ENCODE measurements at regions not wholly inside any gene's neighbourhood (a gene's known extent, or its start where the extent isn't known, plus 50 kb on each side); places are given as distances from the start of the nearest gene placed in this dataset.

- DNase-seq (ENCODE audit: low spot score): no peak
Measured at GRCh38 chr17:77838748-77839697, 119.5 kb upstream of the TNRC6C start.

- no peak for DNase-seq (ENCODE audit: low spot score)
Measured at GRCh38 chr17:77839698-77840512, 118.6 kb upstream of the TNRC6C start.

- DNase-seq (ENCODE audit: low spot score): no peak
Measured at GRCh38 chr17:77840513-77841165, 117.9 kb upstream of the TNRC6C start.

GRCh38 chr17:77841742-77842527, 116.6 kb upstream of the TNRC6C start:
- DNase-seq (ENCODE audit: low spot score): no peak

- DNase-seq (ENCODE audit: low spot score): no peak
Measured at GRCh38 chr17:77842528-77843147, 115.9 kb upstream of the TNRC6C start.

GRCh38 chr17:77843255-77843895, 115.1 kb upstream of the TNRC6C start:
- peak; percentile 85 for DNase-seq (ENCODE audit: low spot score)

- DNase-seq (ENCODE audit: low spot score): no peak
Measured at GRCh38 chr17:77843896-77844295, 114.6 kb upstream of the TNRC6C start.

- no peak for DNase-seq (ENCODE audit: low spot score)
Measured at GRCh38 chr17:77844681-77845080, 113.8 kb upstream of the TNRC6C start.

- no peak for DNase-seq (ENCODE audit: low spot score)
Measured at GRCh38 chr17:77845541-77846225, 112.8 kb upstream of the TNRC6C start.

GRCh38 chr17:77846531-77847085, 111.9 kb upstream of the TNRC6C start:
- no peak for DNase-seq (ENCODE audit: low spot score)

GRCh38 chr17:77847221-77848085, 111.0 kb upstream of the TNRC6C start:
- no peak for DNase-seq (ENCODE audit: low spot score)

GRCh38 chr17:77848257-77848656, 110.2 kb upstream of the TNRC6C start:
- no peak for DNase-seq (ENCODE audit: low spot score)

GRCh38 chr17:77849239-77849638, 109.3 kb upstream of the TNRC6C start:
- no peak for DNase-seq (ENCODE audit: low spot score)

GRCh38 chr17:77851921-77852320, 106.6 kb upstream of the TNRC6C start:
- DNase-seq (ENCODE audit: low spot score): no peak

GRCh38 chr17:77852731-77853130, 105.8 kb upstream of the TNRC6C start:
- DNase-seq (ENCODE audit: low spot score): no peak

GRCh38 chr17:77853191-77853977, 105.1 kb upstream of the TNRC6C start:
- DNase-seq (ENCODE audit: low spot score): no peak

- DNase-seq (ENCODE audit: low spot score): no peak
Measured at GRCh38 chr17:77854083-77854758, 104.3 kb upstream of the TNRC6C start.
